HFFc6 (cell line): ENCODE measurements at regions not wholly inside any gene's neighbourhood (a gene's known extent, or its start where the extent isn't known, plus 50 kb on each side); places are given as distances from the start of the nearest gene placed in this dataset.
"Not testable (repeated sequence)": the region's sequence is repeated elsewhere in the genome, so short reads cannot be mapped to it uniquely, and the experiment has no call there.

Experiments
- DNase-seq: peaks from one replicate; pipeline ENCODE4 v3.0.0-alpha.2; 2018
- H3K27ac Mint-ChIP-seq: 2 replicates; pipeline ENCODE4 v1.8.0; 2020; ENCODE audit warnings: mild to moderate bottlenecking, mixed read lengths
- H3K27me3 Mint-ChIP-seq: 2 replicates; pipeline ENCODE4 v1.8.0; 2021; ENCODE audit warnings: mild to moderate bottlenecking, moderate library complexity, mixed read lengths; ENCODE audit not compliant: insufficient read depth
- H3K36me3 Mint-ChIP-seq: 2 replicates; pipeline ENCODE4 v1.8.0; 2021; ENCODE audit warnings: low read depth, mixed read lengths
- H3K4me1 Mint-ChIP-seq: 2 replicates; pipeline ENCODE4 v1.8.0; 2020; ENCODE audit warnings: low read depth, mixed read lengths
- H3K4me3 Mint-ChIP-seq: 2 replicates; pipeline ENCODE4 v1.8.0; 2020; ENCODE audit warnings: mild to moderate bottlenecking, moderate library complexity, mixed read lengths
- H3K9me3 Mint-ChIP-seq: 2 replicates; pipeline ENCODE4 v1.8.0; 2020; ENCODE audit warnings: mild to moderate bottlenecking, mixed read lengths
- CTCF ChIP-seq: fragments of 200-600 bp; sonication (generic); IDR thresholded peaks from 2 replicates; pipeline ENCODE4 v1.5.0; 2021; ENCODE audit warnings: antibody characterized with exemption, mild to moderate bottlenecking

DNA sequence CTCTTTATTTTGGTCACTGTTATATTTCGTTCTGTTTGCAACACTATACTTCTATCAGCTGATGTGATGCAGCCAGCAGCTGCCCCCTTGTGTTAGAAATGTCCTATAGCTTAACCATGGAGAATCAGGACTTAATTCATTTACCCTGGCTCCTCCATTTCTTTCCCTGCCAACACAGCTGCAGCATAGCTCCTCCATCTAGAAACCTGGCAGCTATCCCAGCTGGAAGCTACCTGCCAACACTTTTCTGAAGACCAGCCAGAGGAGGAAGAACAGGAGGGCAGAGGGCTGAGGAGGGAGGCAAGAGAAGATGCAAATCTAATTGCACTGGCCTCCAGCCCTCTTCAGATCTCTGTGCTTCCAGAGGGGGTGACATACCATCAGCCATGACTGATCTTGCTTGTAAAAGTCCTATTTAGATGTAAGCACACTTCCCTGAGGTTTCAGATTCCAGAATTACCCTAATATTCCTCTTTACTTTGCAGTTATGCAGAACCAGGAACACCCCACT, 156.8 kb upstream of the TMEM260 start:
- Mint-ChIP-seq H3K36me3 (no peaks in the 10 kb centered on the region), H3K4me1 (peaks cover 17% of the 10 kb centered on the region), H3K9me3 (no peaks in the 10 kb centered on the region), H3K4me3 (no peak overlapping the region), H3K27me3 (peaks cover 14% of the 10 kb centered on the region), H3K27ac (no peak overlapping the region)
- DNase-seq: peak; percentile 60
- peak; percentile 84 for TF ChIP-seq CTCF

- DNase-seq: no peak
- H3K9me3 Mint-ChIP-seq: no peaks in the 10 kb centered on the region
- H3K36me3 Mint-ChIP-seq: no peaks in the 10 kb centered on the region
- no peak for TF ChIP-seq CTCF
- peaks cover 19% of the 10 kb centered on the region for H3K27me3 Mint-ChIP-seq
- H3K4me3 Mint-ChIP-seq: no peak overlapping the region
- peaks cover 17% of the 10 kb centered on the region for H3K4me1 Mint-ChIP-seq
- H3K27ac Mint-ChIP-seq: no peak overlapping the region
These were observed 156.1 kb upstream of the TMEM260 start for GRCh38 chr14:56423544-56423943.

- H3K27ac Mint-ChIP-seq: no peak overlapping the region
- H3K9me3 Mint-ChIP-seq: no peaks in the 10 kb centered on the region
- no peak overlapping the region for H3K4me3 Mint-ChIP-seq
- H3K36me3 Mint-ChIP-seq: no peaks in the 10 kb centered on the region
- DNase-seq: no peak
- TF ChIP-seq CTCF: no peak
- H3K27me3 Mint-ChIP-seq: peaks cover 16% of the 10 kb centered on the region
- no peaks in the 10 kb centered on the region for H3K4me1 Mint-ChIP-seq
These were observed 148.6 kb upstream of the TMEM260 start for GRCh38 chr14:56431013-56431412.

DNA sequence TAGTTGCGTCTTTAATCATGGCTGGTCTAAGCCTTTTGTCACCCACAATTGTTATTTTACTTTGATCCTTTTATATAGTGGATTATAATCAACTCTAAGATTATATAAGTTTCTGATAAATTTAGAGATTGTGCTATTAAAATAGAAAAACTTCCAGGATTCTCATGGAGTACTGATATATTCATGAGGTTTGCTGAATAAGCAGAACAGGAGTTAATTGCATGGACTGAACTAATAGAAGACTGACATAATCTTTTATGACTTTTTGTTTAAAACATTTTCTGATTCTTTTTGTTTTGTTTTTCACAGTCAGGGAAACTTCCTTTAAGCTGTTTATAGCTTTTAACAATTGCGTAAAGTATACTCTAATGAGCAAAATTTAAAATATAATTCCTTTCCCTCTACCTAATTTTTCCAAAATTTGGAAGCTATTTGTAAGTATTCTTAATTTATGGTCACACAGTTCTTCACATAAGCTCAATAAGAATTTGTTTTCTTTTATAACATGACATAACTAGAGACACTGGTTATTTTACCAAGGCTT, 129.9 kb upstream of the TMEM260 start:
- Mint-ChIP-seq H3K4me1 (no peaks in the 10 kb centered on the region), H3K27me3 (no peaks in the 10 kb centered on the region; the same call in 1 of the 2 replicates), H3K27ac (no peak overlapping the region), H3K4me3 (no peak overlapping the region), H3K36me3 (no peaks in the 10 kb centered on the region), H3K9me3 (peaks cover 8% of the 10 kb centered on the region; the same call in 1 of the 2 replicates)
- TF ChIP-seq CTCF: no peak
- DNase-seq: no peak

- Mint-ChIP-seq H3K4me3 (no peak overlapping the region), H3K27me3 (no peaks in the 10 kb centered on the region; the same call in 1 of the 2 replicates), H3K27ac (no peak overlapping the region), H3K4me1 (no peaks in the 10 kb centered on the region), H3K9me3 (peaks cover 5% of the 10 kb centered on the region; the same call in 1 of the 2 replicates), H3K36me3 (no peaks in the 10 kb centered on the region)
- DNase-seq: no peak
- no peak for TF ChIP-seq CTCF
These were observed 126.7 kb upstream of the TMEM260 start for GRCh38 chr14:56452940-56453339.

GRCh38 chr14:56454680-56455079, 124.9 kb upstream of the TMEM260 start:
- not testable (repeated sequence) for H3K27ac Mint-ChIP-seq, H3K9me3 Mint-ChIP-seq, H3K4me1 Mint-ChIP-seq, H3K27me3 Mint-ChIP-seq, H3K4me3 Mint-ChIP-seq, H3K36me3 Mint-ChIP-seq, DNase-seq
